ENCODE measurements at regions not wholly inside any gene's neighbourhood (a gene's known extent, or its start where the extent isn't known, plus 50 kb on each side); places are given as distances from the start of the nearest gene placed in this dataset.

DNA sequence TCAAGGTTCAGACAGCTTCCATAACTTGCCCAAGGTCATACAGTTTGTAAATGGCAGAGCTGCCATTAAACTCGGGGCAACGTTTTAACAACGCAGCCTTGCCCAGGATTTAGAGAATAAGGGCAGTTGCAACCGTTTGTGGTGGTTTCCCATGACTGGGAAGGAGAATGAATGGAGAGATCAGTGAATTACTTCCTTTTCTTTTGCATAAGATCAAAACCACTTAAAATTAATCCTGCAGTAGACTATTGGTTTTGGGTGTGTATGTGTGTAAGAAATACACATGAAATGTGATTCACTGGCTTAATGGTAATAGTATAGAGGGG, 179.1 kb upstream of the MIR17HG start:
- Histone ChIP-seq H3K9me3 (ENCODE audit: control insufficient read depth in 1 of 2, insufficient read depth in 1 of 2, low read depth in 1 of 2, low read length in 2 of 2) (0 out of 4 replicates have a peak, but pooled peaks cover 0 to 4% of the 10 kb centered on the region in 2 experiments), H3K36me3 (ENCODE audit: control insufficient read depth in 1 of 2, insufficient read depth in 2 of 2, low read length in 2 of 2) (no peaks in the 10 kb centered on the region), H3K4me3 (replicated peaks in 1 of 2; ENCODE audit: low read depth in 1 of 2, low read length in 2 of 2) (no peak overlapping the region), H3K79me2 (ENCODE audit: insufficient read depth, low read length) (no peaks in the 10 kb centered on the region), H3K27ac (ENCODE audit: low read depth, low read length) (no peak overlapping the region), H3K27me3 (ENCODE audit: insufficient read depth, low read length) (peaks cover 12% of the 10 kb centered on the region; the same call in 1 of the 2 replicates), H4K20me1 (ENCODE audit: insufficient read depth) (no peaks in the 10 kb centered on the region), H3K4me1 (ENCODE audit: control insufficient read depth in 1 of 2, insufficient read depth in 2 of 2, low read length in 2 of 2) (no peaks in the 10 kb centered on the region), H3K4me2 (ENCODE audit: low read length) (no peak overlapping the region), H3K9me2 (ENCODE audit: insufficient read depth) (no peaks in the 10 kb centered on the region), H3K9ac (ENCODE audit: low read length) (no peak overlapping the region), H2AFZ (ENCODE audit: low read depth, low read length, poor library complexity, severe bottlenecking) (no peak overlapping the region)
- ATAC-seq (no peak), DNase-seq (ENCODE audit: low read depth, low spot score) (no peak)
- BruUV-seq (replicated peaks): no TSS peak
- intact Hi-C loops (cut with micrococcal nuclease): no loop called here
- ChIA-PET POLR2A (no interaction called here), CTCF (no interaction called here), RAD21 (ENCODE audit: low non-redundant PET in 1 of 2, low total read pairs in 2 of 2, uncharacterized antibody in 2 of 2, unreplicated experiment in 2 of 2) (no interaction called here)
- TF ChIP-seq ELF1 (IDR thresholded peaks at IDR 0.05; ENCODE audit: borderline replicate concordance, low read depth) (no peak), RAD21 (IDR thresholded peaks at IDR 0.05; ENCODE audit: low read depth) (no peak), CEBPB (IDR thresholded peaks at IDR 0.05; ENCODE audit: low read depth) (no peak), SIN3A (IDR thresholded peaks at IDR 0.05; ENCODE audit: low read depth) (no peak), SP1 (IDR thresholded peaks at IDR 0.05; ENCODE audit: low read depth) (no peak), REST (IDR thresholded peaks at IDR 0.05; ENCODE audit: low read depth) (no peak), JUND (IDR thresholded peaks at IDR 0.05) (no peak), SRF (IDR thresholded peaks at IDR 0.05; ENCODE audit: low read depth) (no peak), CBX3 (IDR thresholded peaks at IDR 0.05; ENCODE audit: low read depth) (no peak), FOSL1 (IDR thresholded peaks at IDR 0.05; ENCODE audit: low read depth) (no peak), EGR1 (IDR thresholded peaks at IDR 0.05; ENCODE audit: low read depth) (no peak)
- TF ChIP-seq, protein P1, sequence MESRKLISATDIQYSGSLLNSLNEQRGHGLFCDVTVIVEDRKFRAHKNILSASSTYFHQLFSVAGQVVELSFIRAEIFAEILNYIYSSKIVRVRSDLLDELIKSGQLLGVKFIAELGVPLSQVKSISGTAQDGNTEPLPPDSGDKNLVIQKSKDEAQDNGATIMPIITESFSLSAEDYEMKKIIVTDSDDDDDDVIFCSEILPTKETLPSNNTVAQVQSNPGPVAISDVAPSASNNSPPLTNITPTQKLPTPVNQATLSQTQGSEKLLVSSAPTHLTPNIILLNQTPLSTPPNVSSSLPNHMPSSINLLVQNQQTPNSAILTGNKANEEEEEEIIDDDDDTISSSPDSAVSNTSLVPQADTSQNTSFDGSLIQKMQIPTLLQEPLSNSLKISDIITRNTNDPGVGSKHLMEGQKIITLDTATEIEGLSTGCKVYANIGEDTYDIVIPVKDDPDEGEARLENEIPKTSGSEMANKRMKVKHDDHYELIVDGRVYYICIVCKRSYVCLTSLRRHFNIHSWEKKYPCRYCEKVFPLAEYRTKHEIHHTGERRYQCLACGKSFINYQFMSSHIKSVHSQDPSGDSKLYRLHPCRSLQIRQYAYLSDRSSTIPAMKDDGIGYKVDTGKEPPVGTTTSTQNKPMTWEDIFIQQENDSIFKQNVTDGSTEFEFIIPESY (IDR thresholded peaks at IDR 0.05; ENCODE audit: extremely low read depth, insufficient replicate concordance, low read length): no peak

Data from HCT116 (cell line).